HS-5 (cell line): ENCODE measurements at regions not wholly inside any gene's neighbourhood (a gene's known extent, or its start where the extent isn't known, plus 50 kb on each side); places are given as distances from the start of the nearest gene placed in this dataset.

Experiments used
- DNase-seq: peaks from one replicate; pipeline ENCODE4 v3.0.0-alpha.2; 2012; ENCODE audit warnings: low read depth

- no peak for DNase-seq
Measured at GRCh38 chr21:15151385-15152103, 86.7 kb upstream of the NRIP1 start.

- DNase-seq, result no peak
Measured at GRCh38 chr21:15152591-15152990, 87.8 kb upstream of the NRIP1 start.

- no peak for DNase-seq
Measured at GRCh38 chr21:15159382-15160020, 94.7 kb upstream of the NRIP1 start.

GRCh38 chr21:15160136-15160535, 95.3 kb upstream of the NRIP1 start:
- DNase-seq, result no peak

GRCh38 chr21:15162921-15163320, 98.1 kb upstream of the NRIP1 start:
- DNase-seq, result no peak

- no peak for DNase-seq
Measured at GRCh38 chr21:15164273-15164672, 99.5 kb upstream of the NRIP1 start.

GRCh38 chr21:15164678-15165303, 100.0 kb upstream of the NRIP1 start:
- peak; percentile 3 for DNase-seq

GRCh38 chr21:15170614-15171013, 105.8 kb upstream of the NRIP1 start:
- DNase-seq, result no peak

- DNase-seq, result no peak
Measured at GRCh38 chr21:15171546-15171945, 106.7 kb upstream of the NRIP1 start.

GRCh38 chr21:15172963-15173362, 108.2 kb upstream of the NRIP1 start:
- no peak for DNase-seq

GRCh38 chr21:15174923-15175322, 110.1 kb upstream of the NRIP1 start:
- no peak for DNase-seq

GRCh38 chr21:15182731-15183130, 117.9 kb upstream of the NRIP1 start:
- DNase-seq, result no peak

- DNase-seq, result no peak
Measured at GRCh38 chr21:15183813-15184257, 119.0 kb upstream of the NRIP1 start.

- no peak for DNase-seq
Measured at GRCh38 chr21:15190412-15190811, 125.6 kb upstream of the NRIP1 start.

- DNase-seq, result no peak
Measured at GRCh38 chr21:15190837-15191236, 126.0 kb upstream of the NRIP1 start.

GRCh38 chr21:15191342-15191741, 126.5 kb upstream of the NRIP1 start:
- no peak for DNase-seq

GRCh38 chr21:15192243-15192642, 127.4 kb upstream of the NRIP1 start:
- DNase-seq, result no peak

GRCh38 chr21:15193937-15194336, 129.1 kb upstream of the NRIP1 start:
- DNase-seq, result no peak

- DNase-seq, result no peak
Measured at GRCh38 chr21:15195104-15195503, 130.3 kb upstream of the NRIP1 start.

GRCh38 chr21:15195768-15196167, 131.0 kb upstream of the NRIP1 start:
- no peak for DNase-seq

GRCh38 chr21:15197696-15198095, 132.9 kb upstream of the NRIP1 start:
- DNase-seq, result no peak

- no peak for DNase-seq
Measured at GRCh38 chr21:15199414-15200383, 134.9 kb upstream of the NRIP1 start.
